ENCODE measurements at regions not wholly inside any gene's neighbourhood (a gene's known extent, or its start where the extent isn't known, plus 50 kb on each side); places are given as distances from the start of the nearest gene placed in this dataset.

DNA sequence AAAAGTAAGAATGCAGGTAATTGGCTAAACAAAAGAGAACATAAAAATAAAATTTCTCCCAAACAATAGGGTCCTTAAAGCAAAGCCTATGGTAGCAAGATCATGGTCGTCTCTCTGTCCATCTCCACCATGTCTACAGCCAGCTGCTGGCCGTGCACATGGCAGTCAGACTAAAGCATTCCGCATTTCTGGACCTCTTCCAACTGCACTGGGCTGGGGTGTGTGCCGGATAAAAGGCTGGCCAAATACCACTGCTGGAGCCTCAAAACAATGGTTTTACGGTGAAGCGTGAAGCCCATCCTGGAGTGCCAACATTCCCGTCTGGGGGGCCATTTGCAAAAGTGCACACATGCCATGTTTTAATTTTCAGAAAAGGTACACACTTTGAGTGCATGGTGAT is 74.8 kb upstream of the PIEZO2 start:
- TF ChIP-seq EP300 (IDR thresholded peaks at IDR 0.05): no peak
- TF ChIP-seq POLR2A (IDR thresholded peaks at IDR 0.05): no peak
- TF ChIP-seq, protein P1, sequence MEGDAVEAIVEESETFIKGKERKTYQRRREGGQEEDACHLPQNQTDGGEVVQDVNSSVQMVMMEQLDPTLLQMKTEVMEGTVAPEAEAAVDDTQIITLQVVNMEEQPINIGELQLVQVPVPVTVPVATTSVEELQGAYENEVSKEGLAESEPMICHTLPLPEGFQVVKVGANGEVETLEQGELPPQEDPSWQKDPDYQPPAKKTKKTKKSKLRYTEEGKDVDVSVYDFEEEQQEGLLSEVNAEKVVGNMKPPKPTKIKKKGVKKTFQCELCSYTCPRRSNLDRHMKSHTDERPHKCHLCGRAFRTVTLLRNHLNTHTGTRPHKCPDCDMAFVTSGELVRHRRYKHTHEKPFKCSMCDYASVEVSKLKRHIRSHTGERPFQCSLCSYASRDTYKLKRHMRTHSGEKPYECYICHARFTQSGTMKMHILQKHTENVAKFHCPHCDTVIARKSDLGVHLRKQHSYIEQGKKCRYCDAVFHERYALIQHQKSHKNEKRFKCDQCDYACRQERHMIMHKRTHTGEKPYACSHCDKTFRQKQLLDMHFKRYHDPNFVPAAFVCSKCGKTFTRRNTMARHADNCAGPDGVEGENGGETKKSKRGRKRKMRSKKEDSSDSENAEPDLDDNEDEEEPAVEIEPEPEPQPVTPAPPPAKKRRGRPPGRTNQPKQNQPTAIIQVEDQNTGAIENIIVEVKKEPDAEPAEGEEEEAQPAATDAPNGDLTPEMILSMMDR (IDR thresholded peaks at IDR 0.05): no peak
- no peak for DNase-seq
- Histone ChIP-seq H3K36me3 (no peaks in the 10 kb centered on the region), H3K27ac (no peak overlapping the region), H3K27me3 (no peaks in the 10 kb centered on the region), H3K4me3 (no peak overlapping the region), H3K4me1 (ENCODE audit: insufficient read depth) (no peaks in the 10 kb centered on the region), H3K9me3 (no peaks in the 10 kb centered on the region)
- intact Hi-C loops (cut with DNase I): no loop called here
- WGBS, 3 donors: 74 to 84% (median 82%) methylated on average over 7 of the region's 7 CpGs

DNA sequence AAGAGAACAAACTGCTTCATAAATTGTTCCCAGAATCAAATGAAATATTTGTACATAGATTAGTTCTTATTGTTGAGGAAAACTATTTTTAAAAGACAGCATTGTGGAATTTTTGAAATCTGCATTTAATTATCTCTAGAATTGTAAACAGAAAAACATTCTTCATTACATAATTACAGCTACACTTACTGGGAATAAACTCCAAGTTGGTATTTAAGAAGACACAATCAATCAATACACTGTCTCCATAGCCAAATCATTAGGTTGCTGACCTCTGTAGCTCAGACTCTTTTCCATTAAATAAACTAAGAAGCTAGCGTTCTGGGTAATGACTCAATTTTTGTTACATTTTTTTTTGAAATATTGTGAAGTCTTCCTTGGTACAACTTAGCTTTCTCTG is 70.2 kb upstream of the PIEZO2 start:
- TF ChIP-seq POLR2A (IDR thresholded peaks at IDR 0.05): no peak
- TF ChIP-seq EP300 (IDR thresholded peaks at IDR 0.05): no peak
- TF ChIP-seq, protein P1 (IDR thresholded peaks at IDR 0.05): no peak
- 44 to 53% (median 45%) methylated on average over 1 of the region's 1 CpG for WGBS, 3 donors

DNA sequence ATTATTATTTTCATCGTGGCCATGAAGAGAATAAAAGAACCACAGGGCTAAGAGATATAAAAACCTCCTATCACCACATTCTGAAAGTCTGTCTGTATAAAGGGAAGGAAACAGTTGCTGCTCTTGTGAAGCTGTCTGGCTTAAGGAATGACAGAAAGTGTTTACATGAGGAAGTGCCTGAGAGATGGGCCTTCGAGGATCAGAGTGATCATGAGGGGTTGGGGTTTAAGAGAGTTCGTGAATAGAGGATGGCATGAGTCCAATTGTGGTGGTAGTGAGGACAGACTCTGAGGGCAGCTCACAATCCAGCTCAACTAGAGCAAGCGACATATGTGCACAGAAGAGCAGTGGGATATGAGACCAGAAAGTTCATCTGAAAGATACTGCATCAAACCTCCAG is 65.8 kb upstream of the PIEZO2 start:
- 37 to 43% (median 39%) methylated on average over 4 of the region's 4 CpGs for WGBS, 3 donors
- Histone ChIP-seq H3K27me3 (no peaks in the 10 kb centered on the region), H3K4me3 (no peak overlapping the region), H3K36me3 (no peaks in the 10 kb centered on the region), H3K4me1 (ENCODE audit: insufficient read depth) (no peaks in the 10 kb centered on the region), H3K9me3 (no peaks in the 10 kb centered on the region), H3K27ac (no peak overlapping the region)
- intact Hi-C loops (cut with DNase I): no loop called here
- no peak for DNase-seq
- TF ChIP-seq POLR2A (IDR thresholded peaks at IDR 0.05): no peak
- TF ChIP-seq, protein P1 (IDR thresholded peaks at IDR 0.05): no peak
- TF ChIP-seq EP300 (IDR thresholded peaks at IDR 0.05): no peak

More for the DNA sequence above, 70.2 kb upstream of the PIEZO2 start:
- no peaks in the 10 kb centered on the region for H3K27me3 ChIP-seq
- no peak overlapping the region for H3K27ac ChIP-seq
- intact Hi-C loops (cut with DNase I): no loop called here
- H3K9me3 ChIP-seq: no peaks in the 10 kb centered on the region
- H3K4me3 ChIP-seq: no peak overlapping the region
- DNase-seq: no peak
- no peaks in the 10 kb centered on the region for H3K36me3 ChIP-seq
- no peaks in the 10 kb centered on the region for H3K4me1 ChIP-seq (ENCODE audit: insufficient read depth)

DNA sequence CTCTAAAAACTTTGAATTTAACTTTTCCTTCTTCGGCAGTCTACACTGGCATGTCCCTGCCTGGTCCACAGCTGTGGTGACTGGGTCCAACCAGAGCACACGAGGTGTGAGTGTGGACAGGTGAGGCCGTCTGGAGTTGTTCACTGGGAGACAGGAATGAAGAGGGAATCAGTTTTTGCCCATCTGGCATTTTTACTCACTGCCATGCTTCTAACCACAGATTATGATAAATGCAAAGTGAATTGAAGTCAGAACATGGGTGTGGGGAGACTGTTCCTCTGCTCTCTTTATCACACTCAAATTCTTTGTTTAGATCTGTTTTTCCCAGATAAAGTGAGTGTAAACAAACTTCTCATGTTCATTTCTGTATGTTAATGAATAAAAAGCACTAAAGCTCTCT is 54.7 kb upstream of the PIEZO2 start:
- TF ChIP-seq EP300 (IDR thresholded peaks at IDR 0.05) (no peak), POLR2A (IDR thresholded peaks at IDR 0.05) (no peak)
- TF ChIP-seq, protein P1 (IDR thresholded peaks at IDR 0.05): no peak
- no peaks in the 10 kb centered on the region for H3K4me1 ChIP-seq (ENCODE audit: insufficient read depth)
- no peak overlapping the region for H3K27ac ChIP-seq
- H3K36me3 ChIP-seq: no peaks in the 10 kb centered on the region
- intact Hi-C loops (cut with DNase I): no loop called here
- 51 to 72% (median 63%) methylated on average over 3 of the region's 3 CpGs for WGBS, 3 donors
- no peak overlapping the region for H3K4me3 ChIP-seq
- no peaks in the 10 kb centered on the region for H3K9me3 ChIP-seq
- no peak for DNase-seq
- no peaks in the 10 kb centered on the region for H3K27me3 ChIP-seq

DNA sequence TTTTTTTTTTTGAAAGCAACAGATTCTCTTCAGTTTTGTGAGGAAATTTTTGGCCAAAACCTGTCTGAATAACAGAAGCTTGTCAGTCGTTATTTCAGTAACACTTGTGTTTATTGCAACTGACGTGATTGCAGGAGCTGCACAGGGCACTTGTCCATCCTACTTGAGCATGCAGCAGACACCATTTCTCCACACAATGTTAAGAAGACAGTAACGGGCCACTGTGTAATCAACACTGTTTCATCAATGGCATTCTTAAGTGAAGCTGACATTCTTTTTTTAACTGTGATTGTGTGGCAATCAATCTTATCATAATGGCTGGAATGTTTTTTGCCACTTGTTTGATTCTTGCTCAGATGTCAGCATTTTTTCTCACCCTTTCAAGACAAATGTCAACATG is 50.1 kb upstream of the PIEZO2 start:
- no peak for DNase-seq
- H3K36me3 ChIP-seq: no peaks in the 10 kb centered on the region
- H3K27ac ChIP-seq: no peak overlapping the region
- no peaks in the 10 kb centered on the region for H3K27me3 ChIP-seq
- no peaks in the 10 kb centered on the region for H3K9me3 ChIP-seq
- 51 to 68% (median 58%) methylated on average over 3 of the region's 3 CpGs for WGBS, 3 donors
- intact Hi-C loops (cut with DNase I): no loop called here
- TF ChIP-seq EP300 (IDR thresholded peaks at IDR 0.05) (no peak), POLR2A (IDR thresholded peaks at IDR 0.05) (no peak)
- TF ChIP-seq, protein P1 (IDR thresholded peaks at IDR 0.05): no peak
- H3K4me3 ChIP-seq: no peak overlapping the region
- no peaks in the 10 kb centered on the region for H3K4me1 ChIP-seq (ENCODE audit: insufficient read depth)

Measured in ovary (tissue), 7 donors.